HEK293T (cell line): ENCODE measurements at regions not wholly inside any gene's neighbourhood (a gene's known extent, or its start where the extent isn't known, plus 50 kb on each side); places are given as distances from the start of the nearest gene placed in this dataset.

Source experiments
- BHLHE40 ChIP-seq: fragments of 450-650 bp; IDR thresholded peaks from 2 replicates; pipeline ENCODE4 v1.6.1; 2016; ENCODE audit warnings: mild to moderate bottlenecking, moderate library complexity, borderline replicate concordance
- FOXK2 ChIP-seq: fragments of 450-650 bp; IDR thresholded peaks from 2 replicates; pipeline ENCODE4 v1.6.1; 2016; ENCODE audit warnings: mild to moderate bottlenecking
- FOXM1 ChIP-seq: fragments of 450-650 bp; IDR thresholded peaks from 2 replicates; pipeline ENCODE4 v1.6.1; 2017; ENCODE audit warnings: mild to moderate bottlenecking, borderline replicate concordance
- LEF1 ChIP-seq: fragments of 450-650 bp; IDR thresholded peaks from 2 replicates; pipeline ENCODE4 v1.6.1; 2017; ENCODE audit warnings: mild to moderate bottlenecking, borderline replicate concordance
- PKNOX1 ChIP-seq: fragments of 450-650 bp; IDR thresholded peaks from 2 replicates; pipeline ENCODE4 v1.6.1; 2016

GRCh38 chr7:36079446-36080025 is 73.5 kb upstream of the EEPD1 start:
- TF ChIP-seq BHLHE40 (no peak), FOXM1 (no peak), PKNOX1 (no peak), FOXK2 (no peak), LEF1 (no peak)
